ENCODE measurements at regions not wholly inside any gene's neighbourhood (a gene's known extent, or its start where the extent isn't known, plus 50 kb on each side); places are given as distances from the start of the nearest gene placed in this dataset.

DNA sequence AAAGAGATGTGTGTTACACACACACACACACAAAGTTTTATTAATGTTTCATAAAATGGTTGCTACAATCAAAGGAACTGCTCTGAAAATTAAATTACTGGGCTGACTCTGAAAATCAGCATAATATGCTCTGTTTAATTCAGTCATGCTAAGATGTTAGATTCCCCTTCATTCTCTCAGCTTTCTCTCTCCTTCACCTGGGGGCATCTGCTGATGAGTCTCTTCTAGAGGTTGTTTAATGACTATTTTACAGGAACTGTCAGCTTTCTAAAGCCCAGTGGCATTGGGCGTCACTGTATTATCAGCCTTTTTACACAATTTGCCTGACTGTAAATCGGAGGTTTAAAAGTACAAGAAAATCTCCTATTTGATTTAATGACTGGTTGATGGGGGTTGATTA lies 559.7 kb upstream of the POU3F2 start:
- no peaks in the 10 kb centered on the region for H3K36me3 ChIP-seq
- no peak for DNase-seq
- no peak overlapping the region for H3K4me3 ChIP-seq
- no peaks in the 10 kb centered on the region for H3K9me3 ChIP-seq
- H3K27me3 ChIP-seq, result no peaks in the 10 kb centered on the region; the same call in 1 of the 2 replicates

DNA sequence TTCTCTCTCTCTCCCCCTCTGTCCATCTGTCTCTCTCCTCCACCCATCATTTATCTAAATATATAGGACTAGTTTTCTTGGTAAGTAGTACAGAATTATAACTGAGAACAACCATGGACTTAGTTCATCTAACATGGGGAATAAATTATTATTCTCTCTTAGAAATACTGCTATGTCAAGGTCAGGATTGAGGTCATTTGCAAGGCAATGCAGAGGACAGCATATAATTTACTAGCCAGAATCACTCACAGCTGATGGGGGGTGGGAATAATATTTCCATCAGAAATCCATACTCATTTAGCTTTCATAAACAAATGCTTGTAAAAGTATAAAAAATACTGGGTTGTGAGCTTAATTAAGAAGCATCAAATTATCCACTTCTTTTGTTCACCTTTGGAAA lies 553.9 kb upstream of the POU3F2 start:
- H3K9me3 ChIP-seq, result no peaks in the 10 kb centered on the region
- H3K4me3 ChIP-seq, result no peak overlapping the region
- no peaks in the 10 kb centered on the region; the same call in 1 of the 2 replicates for H3K27me3 ChIP-seq
- no peak for DNase-seq
- no peaks in the 10 kb centered on the region for H3K36me3 ChIP-seq

DNA sequence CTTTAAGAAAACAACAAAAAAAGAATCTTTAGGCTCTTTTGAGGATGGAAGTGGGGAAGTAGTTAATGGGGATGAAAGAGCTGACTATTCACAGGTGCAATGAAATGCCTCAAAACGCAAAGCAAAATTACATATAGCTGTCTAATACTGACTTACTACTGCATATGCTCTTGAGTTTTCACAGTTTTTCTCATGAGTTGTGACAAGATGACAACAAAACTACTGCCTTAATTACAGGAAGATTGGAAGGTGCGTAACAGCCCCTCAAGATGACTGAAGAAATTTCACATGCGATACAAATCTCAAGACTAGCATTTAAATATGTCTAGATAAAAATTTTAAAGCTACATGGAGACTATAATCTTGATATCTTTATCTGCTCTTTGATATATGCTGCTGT lies 547.8 kb upstream of the POU3F2 start:
- Histone ChIP-seq H3K4me3 (no peak overlapping the region), H3K27me3 (no peaks in the 10 kb centered on the region; the same call in 1 of the 2 replicates), H3K36me3 (no peaks in the 10 kb centered on the region), H3K9me3 (no peaks in the 10 kb centered on the region)
- DNase-seq, result no peak

DNA sequence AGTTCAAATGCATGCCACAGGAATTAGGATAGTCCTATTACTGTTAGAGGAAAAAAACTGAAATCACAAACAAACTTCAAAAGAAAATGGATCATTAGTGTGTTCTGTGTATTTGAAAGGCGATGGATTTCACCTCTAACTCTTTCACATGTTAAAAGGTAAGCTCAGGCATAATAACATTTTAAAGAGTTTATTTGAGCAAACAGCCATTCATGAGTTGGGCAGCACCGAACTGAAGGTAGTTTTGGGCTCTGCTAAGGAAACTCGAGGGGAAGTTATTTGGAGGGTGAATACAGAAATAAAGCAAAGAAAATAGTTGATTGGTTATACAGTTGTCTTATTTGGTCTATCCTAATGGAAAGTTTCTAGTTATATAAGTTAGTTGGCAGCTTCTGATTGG lies 546.5 kb upstream of the POU3F2 start:
- no peak overlapping the region for H3K4me3 ChIP-seq
- no peaks in the 10 kb centered on the region for H3K9me3 ChIP-seq
- H3K27me3 ChIP-seq, result no peaks in the 10 kb centered on the region; the same call in 1 of the 2 replicates
- H3K36me3 ChIP-seq, result no peaks in the 10 kb centered on the region
- DNase-seq, result no peak

DNA sequence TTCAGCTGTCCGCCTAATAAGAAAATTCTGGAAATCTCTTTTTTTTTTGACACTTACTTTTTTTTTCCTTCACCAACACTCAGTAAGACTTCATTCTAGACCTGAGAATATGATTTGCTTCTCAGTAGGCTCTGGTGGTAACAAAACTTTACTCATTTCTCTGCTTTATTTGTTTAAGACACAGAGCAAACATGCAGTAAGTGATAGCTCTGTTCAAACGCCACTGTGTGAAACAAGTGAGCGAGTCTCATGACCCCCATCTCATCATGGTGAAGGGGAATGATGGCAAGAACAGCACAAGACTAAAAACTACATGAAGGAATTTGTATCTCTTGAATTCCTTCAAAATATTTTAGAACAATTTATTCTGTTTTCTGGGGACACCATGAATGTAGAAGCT lies 541.6 kb upstream of the POU3F2 start:
- Histone ChIP-seq H3K27me3 (no peaks in the 10 kb centered on the region; the same call in 1 of the 2 replicates), H3K36me3 (no peaks in the 10 kb centered on the region), H3K9me3 (no peaks in the 10 kb centered on the region), H3K4me3 (no peak overlapping the region)
- no peak for DNase-seq

DNA sequence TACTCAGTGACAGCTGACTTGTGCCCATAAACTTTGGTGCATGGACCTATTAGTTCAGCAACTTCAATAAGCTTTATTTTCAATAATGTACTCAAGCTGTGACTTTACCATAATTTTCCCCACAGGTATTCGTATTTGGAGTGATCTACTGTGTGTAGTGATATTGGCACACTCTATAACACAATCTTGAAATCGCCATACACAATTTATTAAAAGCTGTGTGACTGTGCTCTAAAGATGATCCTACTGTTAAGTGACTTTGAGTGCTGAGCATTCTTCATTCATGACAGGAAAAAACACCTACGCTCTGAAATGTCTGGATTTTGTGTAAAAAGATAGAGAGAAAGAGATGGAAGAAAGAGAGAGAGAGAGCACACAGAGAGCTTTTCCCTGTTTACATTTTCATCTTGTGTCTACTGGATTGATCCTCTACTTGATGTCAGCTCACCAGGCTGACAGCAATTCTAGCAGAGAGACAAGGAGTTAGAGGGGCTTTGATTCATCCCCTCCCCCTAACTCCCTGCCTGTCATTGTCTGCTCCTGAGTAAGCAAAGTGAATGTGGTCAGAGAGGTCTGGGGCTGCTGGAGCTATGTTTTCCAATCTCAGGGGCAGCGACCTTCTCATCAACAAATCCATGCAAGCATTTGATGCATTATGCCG lies 538.7 kb upstream of the POU3F2 start:
- H3K4me3 ChIP-seq, result no peak overlapping the region
- DNase-seq, result no peak
- H3K9me3 ChIP-seq, result no peaks in the 10 kb centered on the region
- H3K36me3 ChIP-seq, result no peaks in the 10 kb centered on the region
- no peaks in the 10 kb centered on the region for H3K27me3 ChIP-seq

DNA sequence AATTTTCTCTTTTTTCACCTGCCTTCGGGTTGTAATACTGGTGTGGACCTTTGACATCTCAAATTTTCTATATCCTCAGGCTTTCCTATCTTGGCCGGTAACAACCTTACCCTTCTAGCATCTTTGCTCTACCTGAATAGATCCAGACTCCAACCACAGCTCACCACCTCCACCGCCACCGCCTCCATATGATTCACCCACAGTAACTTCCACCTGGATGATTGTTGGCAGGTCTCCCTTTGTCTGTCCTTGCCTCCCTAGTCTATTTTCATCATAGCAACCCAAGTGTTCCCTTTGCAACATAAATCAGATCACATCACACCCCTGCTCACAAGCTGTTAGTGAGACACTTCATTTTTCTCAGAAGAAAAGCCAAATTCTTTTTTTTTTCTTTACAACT lies 525.8 kb upstream of the POU3F2 start:
- Histone ChIP-seq H3K36me3 (no peaks in the 10 kb centered on the region), H3K27me3 (no peaks in the 10 kb centered on the region), H3K9me3 (no peaks in the 10 kb centered on the region), H3K4me3 (no peak overlapping the region)
- DNase-seq, result no peak

DNA sequence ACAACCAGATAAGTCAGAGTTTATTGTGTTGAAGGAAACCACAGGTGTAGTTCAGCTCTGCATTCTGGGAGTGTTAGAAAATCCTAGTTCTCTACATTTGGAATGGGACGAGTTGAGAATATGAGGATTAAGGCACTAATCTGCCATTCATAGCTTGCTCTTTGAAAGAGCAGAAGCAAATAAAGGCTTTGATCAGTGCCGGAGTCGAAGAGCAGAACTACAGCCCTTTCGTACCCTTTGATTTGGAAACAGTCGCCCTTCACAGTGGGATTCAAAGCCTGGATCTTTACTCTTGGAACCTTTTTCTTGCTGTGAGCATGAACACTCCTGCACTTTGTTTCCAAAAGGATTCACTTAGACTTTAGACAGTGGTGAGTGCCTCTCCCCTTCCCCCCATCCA lies 523.9 kb upstream of the POU3F2 start:
- H3K4me3 ChIP-seq, result no peak overlapping the region
- DNase-seq, result no peak
- no peaks in the 10 kb centered on the region for H3K9me3 ChIP-seq
- H3K36me3 ChIP-seq, result no peaks in the 10 kb centered on the region
- H3K27me3 ChIP-seq, result no peaks in the 10 kb centered on the region; the same call in 1 of the 2 replicates

DNA sequence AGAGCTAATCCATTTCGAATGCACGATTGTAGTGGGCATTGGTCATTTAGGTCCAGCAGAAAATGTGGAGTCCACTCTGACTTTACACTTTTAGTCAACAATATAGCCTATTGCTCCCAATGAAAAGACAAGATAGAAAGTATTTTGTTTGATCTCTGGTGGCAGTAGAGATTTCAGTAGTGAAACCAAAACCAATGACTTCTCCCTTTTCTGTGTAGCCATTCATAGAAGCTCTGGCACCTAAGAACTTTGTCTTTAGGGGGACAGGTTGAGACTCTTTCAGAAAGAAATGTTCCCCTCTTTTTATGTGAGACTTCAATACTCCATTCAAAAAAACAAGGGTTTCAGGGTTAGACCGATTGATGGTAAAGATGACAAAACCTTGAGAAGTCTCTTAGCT lies 510.8 kb upstream of the POU3F2 start:
- H3K9me3 ChIP-seq, result no peaks in the 10 kb centered on the region
- H3K4me3 ChIP-seq, result no peak overlapping the region
- no peak for DNase-seq
- H3K27me3 ChIP-seq, result no peaks in the 10 kb centered on the region
- H3K36me3 ChIP-seq, result no peaks in the 10 kb centered on the region

DNA sequence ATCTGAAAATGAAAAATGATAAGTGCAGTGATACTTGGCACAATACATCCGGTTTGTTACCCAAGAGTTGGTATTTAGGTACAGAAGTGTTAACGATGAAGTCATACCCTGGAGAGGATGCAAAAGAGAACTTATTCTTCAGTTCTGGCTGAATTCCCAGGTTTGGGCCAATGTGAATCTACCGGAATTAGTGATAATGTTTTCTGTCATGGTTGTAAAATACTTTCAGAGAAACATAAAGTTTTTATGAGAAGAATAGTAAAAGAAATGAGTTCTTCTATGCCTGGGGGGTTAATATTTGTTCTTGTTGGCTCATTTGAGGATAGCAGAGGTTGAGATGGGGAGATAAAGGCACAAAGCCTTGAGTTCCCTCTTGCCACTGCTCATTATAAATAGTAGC lies 509.9 kb upstream of the POU3F2 start:
- DNase-seq, result no peak
- Histone ChIP-seq H3K27me3 (no peaks in the 10 kb centered on the region), H3K4me3 (no peak overlapping the region), H3K36me3 (no peaks in the 10 kb centered on the region), H3K9me3 (no peaks in the 10 kb centered on the region)

DNA sequence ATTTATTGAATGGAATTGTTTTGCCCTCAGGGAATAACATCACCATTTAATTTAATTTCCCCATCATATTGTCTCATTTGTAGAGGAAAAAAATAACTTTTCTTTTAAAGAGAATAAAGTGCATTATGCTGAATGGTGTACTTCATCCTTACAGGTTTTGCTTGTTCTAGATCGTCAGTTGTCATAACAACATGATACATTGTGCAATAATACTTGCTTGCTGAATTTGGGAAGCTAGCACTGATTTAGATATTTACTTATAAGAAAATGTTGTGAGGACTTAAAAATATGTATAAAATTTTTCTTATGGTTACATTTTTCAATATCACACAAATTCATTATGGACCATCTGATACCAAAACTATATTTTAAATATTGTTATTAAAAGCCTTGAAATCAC lies 509.0 kb upstream of the POU3F2 start:
- H3K9me3 ChIP-seq, result no peaks in the 10 kb centered on the region

DNA sequence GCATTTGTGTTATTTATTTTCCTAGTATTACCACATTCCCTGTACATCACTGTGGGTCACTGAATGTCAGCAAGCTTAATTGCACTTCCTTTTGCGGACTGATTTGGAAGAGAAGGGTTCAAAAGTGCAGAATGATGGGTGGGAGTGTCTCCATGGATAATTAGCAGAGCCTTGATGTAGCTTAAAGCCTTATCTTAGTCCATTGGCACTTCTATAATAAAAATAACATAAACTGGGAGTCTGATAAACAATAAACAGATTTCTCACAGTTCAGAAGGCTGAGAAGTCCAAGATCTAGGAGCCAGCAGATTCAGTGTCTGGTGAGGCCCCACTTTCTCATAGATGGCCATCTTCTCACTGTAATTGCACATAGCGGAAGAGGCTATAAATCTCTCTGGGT lies 501.1 kb upstream of the POU3F2 start:
- H3K36me3 ChIP-seq, result no peaks in the 10 kb centered on the region
- no peaks in the 10 kb centered on the region for H3K9me3 ChIP-seq
- no peak for DNase-seq
- H3K4me3 ChIP-seq, result no peak overlapping the region
- H3K27me3 ChIP-seq, result no peaks in the 10 kb centered on the region

More for the DNA sequence above, 509.0 kb upstream of the POU3F2 start:
- Histone ChIP-seq H3K4me3 (no peak overlapping the region), H3K27me3 (no peaks in the 10 kb centered on the region), H3K36me3 (no peaks in the 10 kb centered on the region)
- no peak for DNase-seq

DNA sequence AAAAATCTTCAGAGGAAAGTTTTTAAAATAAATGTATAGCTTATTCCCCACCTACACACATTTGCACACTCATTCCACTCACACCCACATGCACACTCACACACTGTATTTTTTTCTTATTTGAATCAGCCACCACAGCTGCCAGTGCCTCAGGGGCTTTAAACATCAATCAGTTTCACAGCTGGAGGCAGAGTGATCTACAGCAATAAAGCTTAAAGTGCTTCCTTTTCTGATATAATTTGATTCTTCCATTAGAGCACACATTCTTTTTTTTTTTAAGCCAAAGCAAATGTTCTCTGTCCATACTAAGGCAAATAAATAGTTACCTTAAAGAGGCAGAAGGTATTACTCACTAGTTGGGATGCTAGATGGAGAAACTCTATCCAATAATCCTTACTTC lies 498.8 kb upstream of the POU3F2 start:
- no peaks in the 10 kb centered on the region for H3K9me3 ChIP-seq
- H3K4me3 ChIP-seq, result no peak overlapping the region
- H3K27me3 ChIP-seq, result no peaks in the 10 kb centered on the region
- DNase-seq, result no peak
- no peaks in the 10 kb centered on the region for H3K36me3 ChIP-seq

DNA sequence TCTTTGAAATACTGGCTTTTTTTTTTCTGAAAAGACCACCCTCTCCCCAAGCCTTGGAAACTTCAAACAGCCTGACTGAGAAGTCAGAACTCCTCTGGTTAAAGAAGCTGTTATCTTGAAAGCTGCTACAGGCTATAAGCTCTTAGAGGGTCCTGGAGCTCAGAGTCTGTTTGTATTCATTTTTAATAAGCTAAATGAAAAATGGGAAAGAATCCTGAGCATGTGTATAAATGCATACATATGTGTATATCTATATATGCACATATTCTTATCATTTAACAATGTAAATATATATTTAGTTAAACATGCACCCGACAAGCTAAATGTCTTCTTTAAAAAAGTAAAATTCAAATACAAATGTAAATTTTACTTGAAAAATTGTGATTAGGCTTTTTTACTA lies 494.9 kb upstream of the POU3F2 start:
- no peak overlapping the region for H3K4me3 ChIP-seq
- H3K27me3 ChIP-seq, result no peaks in the 10 kb centered on the region
- H3K36me3 ChIP-seq, result no peaks in the 10 kb centered on the region
- H3K9me3 ChIP-seq, result no peaks in the 10 kb centered on the region
- no peak for DNase-seq

DNA sequence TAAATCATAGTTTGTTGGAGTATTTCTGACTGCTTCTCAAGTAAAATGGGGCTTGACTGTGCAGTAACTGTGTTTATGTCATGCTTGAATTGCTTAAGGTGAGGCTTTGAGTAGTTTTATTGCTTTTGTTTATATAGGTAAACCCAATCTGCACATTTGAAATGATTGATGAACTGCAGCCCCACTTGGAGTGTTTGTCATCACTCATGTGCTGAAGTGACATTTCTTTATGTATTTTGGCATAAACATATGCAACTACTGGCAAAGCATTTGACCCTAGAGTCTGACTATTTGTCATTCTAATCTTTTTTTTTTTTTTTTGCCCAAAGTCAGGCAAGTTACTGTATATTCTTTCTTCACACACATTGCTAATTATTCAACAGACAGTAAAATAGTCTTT lies 491.4 kb upstream of the POU3F2 start:
- no peak overlapping the region for H3K4me3 ChIP-seq
- H3K9me3 ChIP-seq, result no peaks in the 10 kb centered on the region
- H3K36me3 ChIP-seq, result no peaks in the 10 kb centered on the region
- no peak for DNase-seq
- H3K27me3 ChIP-seq, result no peaks in the 10 kb centered on the region

DNA sequence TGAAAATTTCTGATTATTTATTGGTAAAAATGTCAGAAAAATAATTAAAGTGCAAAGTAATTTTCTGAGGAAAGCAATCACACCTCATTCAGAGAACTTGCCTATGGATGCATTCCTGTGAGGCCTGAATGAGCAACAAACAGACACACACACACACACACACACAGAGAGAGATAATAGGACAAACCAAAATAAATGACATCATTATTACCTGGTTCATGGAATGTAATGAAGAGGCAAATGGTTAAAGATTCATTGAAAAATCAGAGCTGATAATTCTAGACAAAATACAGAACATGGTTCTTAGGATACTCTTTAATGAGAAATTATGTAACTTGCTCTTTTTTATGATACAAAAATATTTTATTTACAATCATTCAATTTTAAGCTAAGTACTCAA lies 490.6 kb upstream of the POU3F2 start:
- no peaks in the 10 kb centered on the region for H3K9me3 ChIP-seq
- no peaks in the 10 kb centered on the region for H3K36me3 ChIP-seq
- H3K4me3 ChIP-seq, result no peak overlapping the region
- no peak for DNase-seq
- H3K27me3 ChIP-seq, result no peaks in the 10 kb centered on the region

DNA sequence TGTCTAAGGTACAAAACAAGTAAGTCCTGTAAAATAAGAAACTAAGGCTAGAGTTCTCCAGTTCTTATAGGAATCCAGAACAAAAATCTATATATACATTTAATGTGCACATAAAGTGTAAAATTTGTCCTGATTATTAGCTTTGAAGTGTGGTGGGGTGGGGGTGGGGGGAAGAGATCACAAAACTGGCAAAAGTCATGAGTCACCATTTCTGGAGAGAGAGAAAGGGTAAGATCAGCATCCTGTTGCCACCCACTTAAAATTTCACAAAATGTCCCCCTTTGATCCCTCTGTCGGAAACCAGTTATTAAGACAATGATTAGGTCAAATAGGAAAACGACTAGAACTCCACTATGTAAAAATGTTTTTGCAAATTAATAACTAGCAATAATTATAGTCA lies 482.0 kb upstream of the POU3F2 start:
- Histone ChIP-seq H3K4me3 (no peak overlapping the region), H3K9me3 (no peaks in the 10 kb centered on the region), H3K36me3 (no peaks in the 10 kb centered on the region), H3K27me3 (peaks cover 5% of the 10 kb centered on the region; the same call in 1 of the 2 replicates)
- DNase-seq, result no peak

DNA sequence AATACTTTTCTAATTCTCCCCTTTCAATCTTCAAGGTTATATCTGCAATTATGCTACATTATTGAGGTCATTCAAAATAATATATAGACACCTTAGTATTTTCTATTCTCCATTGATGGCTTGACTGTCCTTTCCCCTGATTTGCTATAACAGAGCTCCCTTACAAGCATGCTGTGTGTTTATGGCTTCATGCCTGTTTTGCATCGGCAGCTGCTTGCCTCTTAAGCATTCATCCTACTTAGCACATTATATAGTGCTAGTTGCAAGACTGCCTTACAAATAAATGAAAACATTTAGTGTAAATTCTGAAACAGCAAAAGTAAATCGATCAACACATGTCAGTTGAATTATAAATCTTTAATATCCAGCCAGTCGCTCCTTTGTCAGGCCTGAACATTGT lies 476.2 kb upstream of the POU3F2 start:
- no peaks in the 10 kb centered on the region for H3K9me3 ChIP-seq
- peaks cover 5% of the 10 kb centered on the region; the same call in 1 of the 2 replicates for H3K27me3 ChIP-seq
- H3K4me3 ChIP-seq, result no peak overlapping the region
- no peak for DNase-seq
- H3K36me3 ChIP-seq, result no peaks in the 10 kb centered on the region

DNA sequence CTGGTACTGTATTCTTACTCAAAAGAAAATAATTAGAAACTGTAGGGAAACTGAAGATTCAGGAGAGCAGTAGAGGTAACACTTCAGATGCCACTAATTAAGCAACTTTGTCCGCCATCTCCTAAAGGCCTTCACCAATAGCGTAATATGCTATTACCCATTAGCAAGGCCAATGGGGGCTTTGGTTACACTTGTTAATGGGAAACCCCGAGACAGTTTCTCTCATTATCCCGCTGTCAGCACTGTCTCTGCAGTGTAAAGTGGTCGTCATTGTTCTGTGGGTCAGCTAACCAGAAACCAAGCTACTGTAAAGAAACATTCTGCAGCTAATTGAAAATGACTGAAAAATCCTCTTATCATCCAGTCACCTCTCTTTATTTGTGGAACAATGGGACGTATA lies 468.0 kb upstream of the POU3F2 start:
- no peak for DNase-seq
- Histone ChIP-seq H3K27me3 (no peaks in the 10 kb centered on the region), H3K36me3 (no peaks in the 10 kb centered on the region)

More for the DNA sequence above, 468.0 kb upstream of the POU3F2 start:
- H3K9me3 ChIP-seq, result no peaks in the 10 kb centered on the region
- no peak overlapping the region for H3K4me3 ChIP-seq
